ENCODE measurements at regions not wholly inside any gene's neighbourhood (a gene's known extent, or its start where the extent isn't known, plus 50 kb on each side); places are given as distances from the start of the nearest gene placed in this dataset.
"Not testable (repeated sequence)": the region's sequence is repeated elsewhere in the genome, so short reads cannot be mapped to it uniquely, and the experiment has no call there.

DNA sequence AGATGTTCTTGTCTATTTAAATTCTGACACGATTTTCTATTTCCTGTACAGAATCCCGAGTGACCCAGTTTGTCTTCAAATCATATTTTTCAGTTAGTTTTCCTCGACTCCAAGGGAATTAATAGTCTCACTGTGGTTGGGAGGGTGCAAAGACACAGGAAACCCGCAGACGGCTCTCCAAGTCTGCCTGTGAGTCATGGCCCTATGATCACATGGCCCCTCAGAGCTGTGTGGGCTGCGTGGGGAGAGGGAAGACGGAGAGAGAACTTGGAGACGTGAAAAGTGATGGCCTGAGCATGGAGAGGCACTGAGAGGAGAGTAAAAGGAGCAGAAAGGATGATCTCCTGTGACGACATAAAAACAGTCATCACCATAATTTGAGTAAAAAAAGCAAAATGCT is 989.9 kb downstream of the DCDC2C start:
- no peak for DNase-seq (ENCODE audit: low spot score)

DNA sequence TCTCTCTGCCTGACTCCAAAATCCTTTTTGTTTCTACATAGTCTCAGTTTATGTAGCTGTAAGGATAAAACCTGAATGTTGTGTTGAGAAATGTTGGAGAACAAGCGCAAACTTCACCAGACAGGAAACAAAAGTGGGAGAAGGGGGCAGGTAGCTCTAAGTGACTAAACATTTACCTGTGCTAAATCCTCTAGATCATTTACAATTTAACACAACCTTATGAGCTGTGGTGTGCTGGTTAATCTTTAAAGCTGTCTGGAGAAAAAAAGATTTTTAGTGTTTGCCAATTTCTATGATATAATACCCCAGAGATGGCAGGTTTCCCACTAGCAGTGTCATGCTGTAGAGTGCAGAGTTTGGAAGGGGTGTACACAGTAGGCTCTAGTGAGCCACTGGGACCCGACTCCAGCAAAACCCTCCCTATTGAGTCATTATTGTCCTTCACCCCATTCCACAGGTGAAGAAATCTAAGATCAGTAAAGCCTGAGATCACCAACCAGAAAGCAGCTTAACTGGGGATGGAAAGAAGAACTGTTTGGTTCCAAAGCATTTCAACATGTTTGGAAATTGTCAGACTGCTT is 992.0 kb downstream of the DCDC2C start:
- DNase-seq (ENCODE audit: low spot score), result no peak

DNA sequence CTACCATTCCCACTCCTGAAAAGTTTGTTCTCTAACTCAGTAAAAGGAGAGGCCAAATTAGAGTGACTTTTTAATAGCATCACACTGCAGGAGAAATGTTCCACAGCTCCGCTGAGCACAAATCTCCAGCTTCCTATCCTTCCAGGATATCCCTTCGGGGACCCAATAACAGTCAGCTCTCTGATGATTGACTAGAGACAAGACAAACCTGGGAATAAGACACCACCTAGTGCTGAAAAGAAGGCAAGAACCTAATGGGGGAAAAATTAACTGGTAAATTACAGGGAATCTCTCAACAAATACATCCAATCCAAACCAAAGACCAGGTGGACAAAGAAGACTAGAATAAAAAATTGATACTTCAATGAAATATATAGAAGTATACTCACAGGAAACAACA is 977.1 kb upstream of the SOX11 start:
- DNase-seq (ENCODE audit: low spot score), result no peak

DNA sequence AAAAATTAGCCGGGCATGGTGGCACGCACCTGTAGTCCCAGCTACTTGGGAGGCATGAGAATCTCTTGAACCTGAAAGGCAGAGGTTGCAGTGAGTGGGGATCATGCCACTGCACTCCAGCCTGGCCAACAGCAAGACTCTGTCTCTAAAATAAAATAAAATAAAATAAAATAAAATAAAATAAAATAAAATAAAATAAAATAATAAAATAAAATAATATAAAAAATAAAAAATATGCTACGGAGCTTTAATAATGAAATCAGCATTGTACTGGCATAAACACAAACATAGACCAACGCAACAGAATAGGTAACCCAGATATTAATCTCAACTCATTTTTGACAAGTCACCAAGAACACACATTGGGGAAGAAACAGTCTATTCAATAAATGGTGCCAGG is 973.4 kb upstream of the SOX11 start:
- no peak for DNase-seq (ENCODE audit: low spot score)

DNA sequence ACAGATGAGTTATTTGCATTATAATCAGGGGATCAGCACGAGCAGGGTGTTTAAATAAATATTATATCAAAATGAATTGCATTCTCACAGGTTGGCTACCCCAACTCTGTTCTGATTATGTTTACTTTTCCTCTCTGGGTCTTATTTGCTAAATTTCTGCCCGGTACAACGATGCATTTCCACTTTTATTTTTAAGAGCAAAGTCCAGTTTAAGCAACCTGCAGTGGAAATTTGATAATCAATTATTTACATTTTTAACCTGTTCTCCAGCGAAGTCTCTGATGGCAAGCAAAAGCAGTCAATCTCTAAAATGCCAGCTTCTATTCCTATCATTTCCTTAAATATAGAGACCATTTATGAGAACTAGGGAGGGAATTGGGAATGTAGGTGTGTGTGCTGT is 966.6 kb upstream of the SOX11 start:
- no peak for DNase-seq (ENCODE audit: low spot score)

DNA sequence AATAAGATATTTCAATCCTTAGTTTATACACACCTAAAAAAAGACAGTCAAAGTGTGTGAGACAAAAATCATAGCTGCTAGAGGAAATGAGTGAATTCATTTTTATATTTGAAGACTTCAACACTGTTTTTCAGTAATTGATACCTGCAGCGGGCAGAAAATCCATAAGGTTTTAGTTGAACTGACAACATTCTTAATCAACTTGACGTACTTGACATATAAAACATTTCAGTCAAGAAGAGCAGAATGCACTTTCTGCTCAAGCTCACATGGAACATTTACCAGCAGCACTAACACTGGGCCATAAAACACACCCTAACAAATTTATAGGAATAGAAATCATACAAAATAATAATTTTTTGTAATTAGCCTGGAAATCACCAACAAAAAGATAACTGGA is 959.6 kb upstream of the SOX11 start:
- DNase-seq (ENCODE audit: low spot score), result no peak

DNA sequence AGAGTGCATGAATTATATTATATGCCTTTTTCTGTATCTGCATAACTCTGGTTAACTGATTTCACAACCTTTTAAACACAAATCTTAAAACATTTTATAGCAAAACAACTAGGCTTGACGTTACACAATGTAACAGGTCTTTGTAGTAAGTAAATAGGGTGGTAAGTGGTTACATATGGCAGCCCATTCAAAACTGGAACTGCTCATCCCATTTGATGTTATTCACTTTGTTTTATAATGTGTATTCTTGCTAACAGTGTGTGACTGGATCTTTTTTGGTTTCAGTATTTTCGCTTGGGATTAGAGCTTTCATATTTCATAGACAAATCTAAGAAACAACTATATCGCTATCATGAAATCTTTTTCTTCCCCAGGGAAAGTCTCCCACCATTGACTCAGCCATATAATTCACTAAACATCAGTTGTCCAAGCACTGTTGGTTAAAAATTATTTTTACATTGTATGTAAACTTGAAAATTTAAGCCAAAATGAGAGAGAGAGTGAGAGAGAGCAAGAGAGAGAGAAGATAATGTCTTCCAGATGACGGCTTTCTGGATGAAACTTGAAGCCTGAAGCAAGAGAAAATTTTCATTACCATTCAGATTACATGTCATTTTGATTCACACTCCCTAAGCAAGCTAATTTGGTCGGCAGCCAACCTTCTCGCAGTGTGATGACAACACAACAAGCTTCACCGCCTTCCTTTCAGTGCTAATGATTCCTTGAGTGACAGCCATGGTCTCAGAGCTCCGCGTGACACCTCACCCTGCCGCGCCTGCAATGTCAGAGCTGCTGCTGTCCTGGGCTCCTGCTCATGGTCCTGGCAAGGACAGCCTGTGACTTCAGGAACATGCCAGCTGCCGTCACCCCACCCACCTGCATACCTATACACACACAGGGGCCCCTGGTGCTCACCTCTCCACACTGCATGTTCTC is 946.9 kb upstream of the SOX11 start:
- peak; percentile 69 for DNase-seq (ENCODE audit: low spot score)

DNA sequence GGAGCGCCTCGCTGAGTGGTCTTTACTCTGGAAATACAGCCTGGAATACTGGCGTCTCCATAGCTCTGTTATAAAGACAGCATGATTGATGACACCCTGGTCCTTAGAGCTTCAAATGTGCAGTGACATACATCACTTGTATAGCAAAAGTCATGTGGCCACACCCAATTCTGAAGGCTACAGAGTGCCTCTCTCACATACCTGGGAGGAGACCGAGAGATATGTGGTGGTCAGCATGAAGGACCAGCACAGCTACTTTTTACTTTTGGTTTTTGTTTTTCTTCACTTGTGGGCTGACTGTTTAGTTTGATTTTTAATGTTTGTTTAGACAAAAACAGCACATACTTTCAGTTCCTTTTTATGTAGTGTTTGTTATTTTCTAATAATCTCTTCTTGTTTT is 938.5 kb upstream of the SOX11 start:
- DNase-seq (ENCODE audit: low spot score), result no peak

DNA sequence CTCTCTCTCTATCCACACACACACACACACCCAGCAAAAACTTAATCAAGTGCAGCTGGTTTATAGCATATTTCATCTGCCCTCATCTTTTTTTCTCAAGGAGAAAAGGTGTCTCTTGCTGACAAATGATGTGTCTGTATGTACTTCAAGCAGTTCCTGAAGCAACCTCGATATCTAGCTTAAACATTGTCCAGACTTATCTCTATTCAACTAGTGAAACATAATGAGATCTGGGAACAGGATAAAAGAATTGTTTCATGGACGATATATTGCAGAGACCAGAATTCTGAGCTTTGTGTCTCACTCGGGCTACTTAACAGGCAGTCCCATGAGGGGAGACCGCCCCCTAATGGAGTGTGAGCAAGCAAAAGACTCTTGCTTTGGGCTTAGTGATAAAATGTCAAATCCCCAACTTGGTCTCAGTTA is 929.2 kb upstream of the SOX11 start:
- no peak for DNase-seq (ENCODE audit: low spot score)

DNA sequence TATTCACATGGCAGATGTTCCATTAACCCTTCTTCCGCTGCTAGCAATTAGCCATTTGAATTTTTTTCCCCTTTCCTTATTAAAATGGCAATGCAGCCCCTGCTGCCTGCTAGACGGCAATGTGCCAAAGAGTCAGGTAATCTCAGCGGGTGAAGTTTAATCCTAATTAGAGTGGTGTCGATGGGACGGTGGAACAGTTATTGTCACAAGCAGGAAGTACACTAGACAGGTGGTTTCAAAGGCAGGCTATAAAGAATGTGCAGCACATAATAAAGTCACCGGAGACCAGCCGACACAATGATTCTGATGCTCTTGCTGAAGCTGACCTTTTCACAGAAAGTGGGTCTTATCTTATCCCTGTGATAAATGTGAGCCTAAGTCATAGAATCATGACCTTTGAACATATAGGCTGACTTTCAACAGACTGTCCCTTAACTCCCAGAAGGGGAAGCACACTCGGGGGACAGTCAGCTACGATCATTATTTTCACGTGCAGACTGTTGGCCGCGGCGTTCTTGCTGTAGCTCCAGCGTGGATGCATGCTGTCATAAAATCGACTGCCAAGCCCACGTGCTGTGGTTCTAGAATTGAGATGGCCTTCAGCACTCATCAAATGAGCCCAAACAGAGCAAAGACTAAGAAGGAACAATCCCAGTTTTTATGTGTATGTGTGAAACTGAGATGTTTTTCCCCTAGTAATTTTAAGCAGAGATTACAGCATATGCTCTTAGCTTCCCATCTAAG is 926.2 kb upstream of the SOX11 start:
- no peak for DNase-seq (ENCODE audit: low spot score)

DNA sequence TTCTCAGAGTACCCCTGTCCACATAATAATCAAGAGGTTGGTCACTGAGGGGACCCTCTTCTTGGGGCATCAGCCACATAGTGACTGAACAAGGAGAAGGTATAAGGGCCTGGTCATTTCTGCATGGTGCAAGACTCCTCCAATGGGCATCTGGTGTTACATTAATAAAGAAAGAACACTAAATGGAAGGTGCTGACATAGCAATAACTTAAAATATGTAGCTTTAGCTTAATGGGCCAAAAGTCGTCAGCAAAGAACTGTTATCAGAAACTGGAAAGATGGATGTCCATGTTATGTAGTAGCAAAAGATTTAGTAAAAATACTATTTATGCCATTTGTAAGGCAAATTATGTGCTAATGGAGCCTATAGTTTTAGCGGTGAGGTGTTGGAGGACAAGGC is 916.5 kb upstream of the SOX11 start:
- DNase-seq (ENCODE audit: low spot score), result no peak

DNA sequence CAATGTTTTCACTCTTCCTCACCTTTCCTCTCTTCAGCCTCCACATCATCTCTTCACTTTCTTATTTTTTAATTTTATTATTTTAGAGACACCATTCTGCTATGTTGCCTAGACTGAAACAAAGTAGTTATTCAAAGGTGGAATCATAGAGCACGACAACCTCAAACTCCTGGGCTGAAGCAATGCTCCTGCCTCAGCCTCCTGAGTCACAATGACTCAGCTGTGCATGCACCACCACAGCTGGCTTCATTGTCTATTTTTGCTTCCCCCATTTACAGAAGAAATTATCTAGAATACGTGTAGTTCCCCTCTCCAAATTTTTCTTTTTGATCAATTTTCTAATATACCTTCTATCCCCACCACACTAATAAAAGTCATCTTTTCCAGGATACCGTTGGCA is 911.5 kb upstream of the SOX11 start:
- no peak for DNase-seq (ENCODE audit: low spot score)

DNA sequence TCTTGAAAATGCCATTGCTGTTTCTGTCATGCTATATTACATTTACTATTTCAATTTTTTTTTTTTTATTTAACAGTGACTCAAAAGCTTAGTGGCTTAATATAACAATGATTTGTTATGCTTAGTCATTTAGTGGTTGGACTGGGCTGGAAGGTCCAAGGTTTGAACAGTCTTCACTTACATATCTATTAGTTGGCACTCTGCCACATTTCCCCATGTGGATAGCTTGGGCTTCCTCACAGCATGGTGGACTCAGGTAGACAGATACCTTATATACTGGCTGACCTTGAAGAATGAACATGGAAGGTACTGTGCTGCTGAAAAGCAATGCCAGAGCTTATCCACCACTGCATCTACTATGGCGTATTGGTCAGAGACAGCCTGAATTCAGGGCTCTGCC is 909.5 kb upstream of the SOX11 start:
- DNase-seq (ENCODE audit: low spot score), result no peak

DNA sequence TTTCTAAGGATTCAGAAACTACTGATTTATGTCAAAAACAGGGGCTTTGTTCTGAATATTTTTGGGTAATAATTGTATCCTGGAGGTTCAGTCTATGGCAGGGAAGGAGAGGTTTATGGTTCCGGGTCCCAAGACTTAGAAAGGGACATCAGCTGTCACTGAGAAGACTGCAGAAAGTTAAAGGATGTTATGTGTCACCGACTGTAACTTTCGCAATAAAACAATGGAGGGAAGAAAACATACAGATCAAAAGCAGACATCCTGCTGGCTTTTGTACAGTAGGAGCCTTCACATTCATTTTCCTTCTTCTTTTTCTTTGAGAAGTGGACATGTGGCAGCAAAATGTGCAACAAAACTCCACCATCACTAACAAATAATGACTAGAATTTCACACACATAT is 900.7 kb upstream of the SOX11 start:
- no peak for DNase-seq (ENCODE audit: low spot score)

DNA sequence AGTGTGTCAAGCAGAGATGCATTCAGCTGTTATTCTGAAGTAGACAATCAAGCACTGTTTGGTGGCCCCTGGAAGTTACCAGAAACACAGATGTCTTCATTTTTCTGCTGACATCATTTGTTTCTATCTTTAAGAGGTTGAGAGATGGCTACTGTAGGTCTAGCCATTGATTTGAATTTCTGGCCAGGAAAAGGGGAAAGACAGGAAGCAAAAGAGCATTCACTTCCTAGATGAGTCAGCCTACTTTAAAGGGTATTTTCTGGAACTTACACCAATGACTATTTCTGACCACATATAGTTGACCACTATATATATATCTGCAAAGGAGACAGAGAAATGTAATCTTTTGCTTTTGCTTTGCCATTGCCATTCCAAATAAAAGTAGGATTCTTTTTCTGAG is 900.1 kb upstream of the SOX11 start:
- no peak for DNase-seq (ENCODE audit: low spot score)

DNA sequence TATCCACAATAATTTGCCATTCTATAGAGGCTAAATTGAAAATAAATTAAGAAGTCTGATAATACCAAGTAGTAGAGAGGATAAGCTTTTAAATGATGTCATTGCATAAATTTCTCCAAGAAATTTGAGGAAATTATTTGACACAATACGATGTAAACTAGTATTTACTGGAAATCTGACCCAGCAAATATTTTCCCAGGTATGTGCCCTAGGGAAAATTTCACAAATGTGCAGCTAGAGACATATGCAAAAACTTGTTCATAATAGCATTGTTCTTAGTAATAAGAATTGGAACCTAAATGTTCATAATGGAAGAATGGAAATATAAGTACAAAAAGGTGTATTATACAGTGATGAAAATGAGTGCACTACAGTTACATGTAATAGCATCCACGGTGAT is 888.8 kb upstream of the SOX11 start:
- no peak for DNase-seq (ENCODE audit: low spot score)

DNA sequence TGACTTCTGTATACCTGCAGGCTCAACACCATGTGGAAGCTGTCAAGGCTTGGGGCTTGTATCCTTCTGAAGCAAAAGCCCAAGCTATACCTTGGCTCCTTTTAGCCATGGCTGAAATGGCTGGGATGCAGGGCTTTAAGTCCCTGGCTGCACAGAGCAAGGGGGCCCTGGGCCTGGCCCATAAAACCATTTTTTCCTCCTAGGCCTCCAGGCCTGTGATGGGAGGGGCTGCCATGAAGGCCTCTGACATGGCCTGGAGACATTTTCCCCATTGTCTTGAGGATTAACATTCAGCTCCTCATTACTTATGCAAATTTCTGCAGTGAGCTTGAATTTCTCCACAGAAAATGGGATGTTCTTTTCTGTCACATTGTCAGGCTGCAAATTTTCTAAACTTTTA is 878.0 kb upstream of the SOX11 start:
- DNase-seq (ENCODE audit: low spot score), result not testable (repeated sequence)

DNA sequence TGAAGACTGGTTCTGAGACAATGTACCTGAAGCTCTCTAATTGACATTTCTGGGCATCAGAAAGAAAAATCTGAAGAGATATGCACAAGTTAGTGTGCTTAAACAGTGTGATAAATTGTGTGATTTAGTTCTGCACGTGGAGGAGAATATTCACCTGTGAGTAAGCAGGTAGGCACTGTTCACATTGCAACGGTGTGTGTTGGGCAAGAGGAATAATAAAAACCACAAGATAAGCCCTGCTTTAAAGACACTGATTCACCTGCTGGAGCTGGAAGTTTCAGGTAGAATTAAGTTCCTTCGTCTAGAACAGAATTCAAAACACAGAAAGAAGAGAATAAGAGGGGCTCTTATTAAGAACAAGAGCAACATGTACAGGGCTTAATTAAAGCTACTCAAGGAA is 864.3 kb upstream of the SOX11 start:
- no peak for DNase-seq (ENCODE audit: low spot score)

DNA sequence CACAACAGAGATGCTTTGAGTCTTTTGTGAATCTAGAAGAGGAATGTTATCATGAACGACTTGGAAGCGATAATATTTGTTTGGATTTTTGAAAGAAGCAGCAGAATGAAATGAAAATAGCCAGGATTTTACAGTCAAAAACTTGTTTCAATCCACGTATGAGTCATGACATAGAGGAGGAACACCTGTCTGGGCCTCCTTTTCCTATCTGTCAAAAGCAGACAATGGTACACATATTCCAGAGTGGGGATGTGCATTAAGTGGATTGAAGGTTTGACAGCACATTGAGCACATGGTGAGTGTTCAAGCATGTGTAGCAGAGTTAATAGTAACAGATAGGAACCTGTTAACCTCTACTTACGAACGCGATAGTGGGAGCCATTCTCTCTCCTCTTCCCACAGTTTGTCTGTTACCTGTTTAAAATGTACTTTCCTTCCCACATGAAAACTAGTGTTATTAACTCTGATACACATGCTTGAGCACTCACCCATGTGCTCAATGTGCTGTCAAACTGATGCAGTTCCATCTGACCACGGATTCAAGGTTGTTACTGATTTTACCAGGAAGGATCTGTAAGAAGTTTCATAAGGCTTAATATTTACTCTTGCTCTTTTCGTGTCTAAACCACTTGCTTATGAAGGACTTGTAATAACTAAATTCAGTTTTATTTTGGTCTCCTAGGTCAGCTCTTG is 863.4 kb upstream of the SOX11 start:
- no peak for DNase-seq (ENCODE audit: low spot score)

DNA sequence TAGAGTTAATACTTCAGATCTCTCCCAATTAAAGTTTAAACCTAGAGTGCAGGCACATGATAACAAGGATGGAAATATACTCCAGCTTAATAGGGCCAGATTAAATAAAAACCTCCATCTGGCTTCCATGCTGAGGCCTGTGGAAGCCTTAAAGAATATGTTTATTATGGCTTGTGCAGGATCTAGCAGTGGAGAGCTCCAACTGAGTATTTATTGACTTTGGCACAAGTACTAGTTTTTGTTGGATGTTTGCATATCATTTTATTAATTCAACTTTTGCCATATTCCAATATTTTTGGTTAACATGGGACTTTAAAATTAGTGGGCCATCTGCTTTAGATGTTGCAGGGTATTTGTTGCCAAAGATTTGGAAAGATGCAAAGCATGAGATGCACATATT is 860.4 kb upstream of the SOX11 start:
- DNase-seq (ENCODE audit: low spot score), result no peak

DNA sequence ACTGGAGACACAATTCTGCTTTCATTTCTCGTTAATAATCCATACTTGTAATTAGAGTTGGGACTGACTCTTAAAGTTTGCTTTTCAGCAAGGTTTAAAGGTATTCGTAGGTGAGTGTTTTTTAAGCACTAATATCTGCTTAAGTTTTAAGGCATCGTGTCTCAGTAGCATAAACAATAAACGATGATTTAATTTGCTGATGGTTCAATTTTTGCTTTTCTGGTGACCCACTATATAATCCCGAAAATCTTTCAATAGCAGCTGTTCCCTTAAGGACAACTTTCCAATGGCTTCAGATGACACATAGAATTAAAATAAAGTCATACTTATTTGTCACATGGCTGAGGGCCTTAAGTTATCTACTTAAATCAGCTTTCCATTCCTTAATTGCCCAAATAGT is 859.5 kb upstream of the SOX11 start:
- no peak for DNase-seq (ENCODE audit: low spot score)

DNA sequence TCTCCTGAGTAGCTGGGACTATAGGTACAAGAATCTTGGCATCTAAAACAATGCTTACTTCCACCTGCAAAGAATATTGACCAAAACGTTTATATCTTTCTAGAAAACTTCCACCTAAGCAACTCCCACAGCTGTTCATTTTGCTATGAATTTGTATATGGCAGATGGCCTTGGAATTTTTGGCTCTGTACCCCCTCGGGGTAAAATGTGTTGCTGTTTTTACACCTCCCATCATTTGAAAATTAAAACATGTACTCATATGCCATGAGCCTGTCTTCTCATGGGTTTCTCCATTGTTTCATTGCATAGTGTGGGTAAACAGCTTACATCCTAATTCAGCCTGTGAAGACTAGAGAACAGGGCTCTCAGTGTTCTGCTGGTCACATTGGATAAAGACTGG is 853.6 kb upstream of the SOX11 start:
- DNase-seq (ENCODE audit: low spot score), result no peak

DNA sequence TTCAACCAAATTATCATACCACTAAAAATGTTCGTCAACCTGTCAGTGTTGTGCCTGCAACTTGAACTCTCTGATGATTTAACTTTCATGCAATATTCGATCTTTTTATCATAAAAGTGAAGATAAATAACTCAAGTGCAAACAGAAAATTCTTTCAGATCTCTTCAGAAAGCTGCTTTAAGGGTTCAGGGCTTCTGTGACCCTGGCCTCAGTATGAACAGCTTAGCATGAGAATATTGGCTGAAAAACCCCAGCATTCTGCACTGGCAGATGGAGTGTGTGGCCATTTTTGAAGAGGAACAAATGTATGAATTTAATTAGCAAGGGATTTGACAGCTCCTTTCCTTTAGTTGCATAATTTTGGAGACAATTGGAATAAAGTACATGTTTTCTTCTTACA is 851.4 kb upstream of the SOX11 start:
- DNase-seq (ENCODE audit: low spot score), result no peak
